ENCODE measurements at regions not wholly inside any gene's neighbourhood (a gene's known extent, or its start where the extent isn't known, plus 50 kb on each side); places are given as distances from the start of the nearest gene placed in this dataset.

GRCh38 chr11:71358963-71359567 lies 89.1 kb downstream of the DHCR7 start:
- no peak overlapping the region for H2AFZ ChIP-seq (replicated peaks)
- H3K4me2 ChIP-seq = no peak overlapping the region
- no peaks in the 10 kb centered on the region for H3F3A ChIP-seq (ENCODE audit: low read depth)
- no peaks in the 10 kb centered on the region for H4K20me1 ChIP-seq (ENCODE audit: low read depth)
- H3K9ac ChIP-seq = no peak overlapping the region
- Mint-ChIP-seq H3K9me3 (no peaks in the 10 kb centered on the region), H3K36me3 (no peaks in the 10 kb centered on the region), H3K27me3 (ENCODE audit: insufficient read depth, low read depth) (peaks cover 5% of the 10 kb centered on the region), H3K4me3 (no peak overlapping the region), H3K27ac (no peak overlapping the region), H3K4me1 (no peaks in the 10 kb centered on the region)
- no peak for TF ChIP-seq CTCF (IDR thresholded peaks at IDR 0.05)
- no peak for TF ChIP-seq EZH2 (IDR thresholded peaks at IDR 0.05)
- no peak for TF ChIP-seq EZH2phosphoT487 (IDR thresholded peaks at IDR 0.05)
- no peaks in the 10 kb centered on the region for H3K4me1 ChIP-seq
- H3K9me3 ChIP-seq (ENCODE audit: low read depth) = no peaks in the 10 kb centered on the region
- H3K4me3 ChIP-seq = no peak overlapping the region
- H3K36me3 ChIP-seq = no peaks in the 10 kb centered on the region
- no peaks in the 10 kb centered on the region for H3K27me3 ChIP-seq
- H3K27ac ChIP-seq = no peak overlapping the region
- no peaks in the 10 kb centered on the region for H3K79me2 ChIP-seq (ENCODE audit: low read depth)
- no peak for DNase-seq (ENCODE audit: low spot score)

- TF ChIP-seq EZH2 (IDR thresholded peaks at IDR 0.05) (no peak), CTCF (IDR thresholded peaks at IDR 0.05) (no peak), EZH2phosphoT487 (IDR thresholded peaks at IDR 0.05) (no peak)
- Mint-ChIP-seq H3K36me3 (no peaks in the 10 kb centered on the region), H3K27ac (no peak overlapping the region), H3K27me3 (ENCODE audit: insufficient read depth, low read depth) (peaks cover 5% of the 10 kb centered on the region), H3K4me1 (no peaks in the 10 kb centered on the region), H3K4me3 (no peak overlapping the region), H3K9me3 (no peaks in the 10 kb centered on the region)
- no peak overlapping the region for H2AFZ ChIP-seq (replicated peaks)
- no peaks in the 10 kb centered on the region for H3F3A ChIP-seq (ENCODE audit: low read depth)
- no peak overlapping the region for H3K9ac ChIP-seq
- H3K79me2 ChIP-seq (ENCODE audit: low read depth) = no peaks in the 10 kb centered on the region
- H3K4me2 ChIP-seq = no peak overlapping the region
- DNase-seq (ENCODE audit: low spot score) = no peak
- no peaks in the 10 kb centered on the region for H3K27me3 ChIP-seq
- H3K27ac ChIP-seq = no peak overlapping the region
- no peaks in the 10 kb centered on the region for H3K36me3 ChIP-seq
- no peaks in the 10 kb centered on the region for H4K20me1 ChIP-seq (ENCODE audit: low read depth)
- H3K4me3 ChIP-seq = no peak overlapping the region
- H3K4me1 ChIP-seq = no peaks in the 10 kb centered on the region
- H3K9me3 ChIP-seq (ENCODE audit: low read depth) = no peaks in the 10 kb centered on the region
Observed at GRCh38 chr11:71358122-71358728, 90.0 kb downstream of the DHCR7 start.

GRCh38 chr11:71357414-71357813 lies 90.8 kb downstream of the DHCR7 start:
- Histone ChIP-seq H2AFZ (replicated peaks) (no peak overlapping the region), H3K4me2 (no peak overlapping the region), H3K36me3 (no peaks in the 10 kb centered on the region), H3F3A (ENCODE audit: low read depth) (no peaks in the 10 kb centered on the region), H3K4me1 (no peaks in the 10 kb centered on the region), H3K9me3 (ENCODE audit: low read depth) (no peaks in the 10 kb centered on the region), H3K27me3 (no peaks in the 10 kb centered on the region), H3K4me3 (no peak overlapping the region), H4K20me1 (ENCODE audit: low read depth) (no peaks in the 10 kb centered on the region), H3K79me2 (ENCODE audit: low read depth) (no peaks in the 10 kb centered on the region), H3K9ac (no peak overlapping the region), H3K27ac (no peak overlapping the region)
- no peak overlapping the region for H3K27ac Mint-ChIP-seq
- TF ChIP-seq EZH2phosphoT487 (IDR thresholded peaks at IDR 0.05) (no peak), CTCF (IDR thresholded peaks at IDR 0.05) (no peak), EZH2 (IDR thresholded peaks at IDR 0.05) (no peak)
- H3K4me1 Mint-ChIP-seq = no peaks in the 10 kb centered on the region
- no peak overlapping the region for H3K4me3 Mint-ChIP-seq
- H3K27me3 Mint-ChIP-seq (ENCODE audit: insufficient read depth, low read depth) = peaks cover 5% of the 10 kb centered on the region
- no peaks in the 10 kb centered on the region for H3K36me3 Mint-ChIP-seq
- DNase-seq (ENCODE audit: low spot score) = no peak
- no peaks in the 10 kb centered on the region for H3K9me3 Mint-ChIP-seq
